ENCODE measurements at regions not wholly inside any gene's neighbourhood (a gene's known extent, or its start where the extent isn't known, plus 50 kb on each side); places are given as distances from the start of the nearest gene placed in this dataset.

DNA sequence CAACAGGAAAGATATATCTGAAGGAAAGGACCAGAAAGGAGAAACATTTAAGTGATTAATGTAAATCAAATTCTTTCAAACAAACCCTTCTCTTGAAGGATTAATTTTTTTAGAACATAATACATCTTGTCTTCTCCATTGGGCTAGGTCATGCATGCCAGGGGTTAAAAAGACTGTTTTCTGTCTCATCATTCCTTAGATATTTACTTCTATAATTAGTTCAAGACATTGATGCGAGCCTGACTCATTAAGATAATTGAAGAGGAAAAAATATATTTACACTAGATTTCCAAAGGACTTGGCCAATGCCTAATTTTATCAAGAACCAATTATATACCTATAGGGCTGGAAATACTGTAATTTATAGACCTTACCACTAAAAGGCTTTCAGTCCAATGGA, 166.6 kb upstream of the SETBP1 start:
- Histone ChIP-seq H3K79me2 (ENCODE audit: control insufficient read depth, insufficient read depth, low read length) (no peaks in the 10 kb centered on the region), H2AFZ (ENCODE audit: control insufficient read depth, low read length) (no peak overlapping the region), H3K4me1 (ENCODE audit: control insufficient read depth, extremely low read depth, insufficient read depth, low read length) (peaks cover 11% of the 10 kb centered on the region), H3K9me1 (ENCODE audit: control insufficient read depth, extremely low read depth, insufficient read depth, low read length) (no peaks in the 10 kb centered on the region), H4K20me1 (ENCODE audit: control insufficient read depth, extremely low read depth, insufficient read depth, low read length) (no peaks in the 10 kb centered on the region), H3K9me3 (ENCODE audit: control insufficient read depth, low read depth, low read length) (no peaks in the 10 kb centered on the region), H3K36me3 (ENCODE audit: control insufficient read depth in 2 of 2, extremely low read depth in 1 of 2, insufficient read depth in 2 of 2, low read length in 2 of 2) (no peaks in the 10 kb centered on the region), H3K27me3 (ENCODE audit: control insufficient read depth, extremely low read depth, insufficient read depth, low read length) (no peaks in the 10 kb centered on the region), H3K4me2 (ENCODE audit: control insufficient read depth, extremely low read depth, insufficient read depth, low read depth, low read length) (no peak overlapping the region), H3K4me3 (ENCODE audit: control insufficient read depth in 2 of 3, extremely low read depth in 1 of 3, insufficient read depth in 2 of 3, low read depth in 1 of 3, low read length in 3 of 3) (no peak overlapping the region), H3K9ac (ENCODE audit: control insufficient read depth, extremely low read depth, insufficient read depth, low read length) (no peak overlapping the region), H3K27ac (ENCODE audit: control insufficient read depth, insufficient read depth, low read length) (no peak overlapping the region)
- TF ChIP-seq EZH2 (IDR thresholded peaks at IDR 0.05; ENCODE audit: low read length), result no peak
- no peak for TF ChIP-seq CTCF (optimal IDR thresholded peaks at IDR 0.05 in 1 of 3, IDR thresholded peaks at IDR 0.05 in 1 of 3, conservative IDR thresholded peaks at IDR 0.05 in 1 of 3; ENCODE audit: extremely low read depth in 1 of 3, insufficient read depth in 2 of 3, low read length in 3 of 3)
- dilution Hi-C loops (cut with MboI; ENCODE audit: extremely low pct_ligation_motif_present, low sequenced_read_pairs), result no loop called here
- no peak for DNase-seq (ENCODE audit: low read depth, low spot score)
- FAIRE-seq, result no peak

- no peak for FAIRE-seq
- DNase-seq (ENCODE audit: low read depth, low spot score), result no peak
- H3K79me2 ChIP-seq (ENCODE audit: control insufficient read depth, insufficient read depth, low read length), result no peaks in the 10 kb centered on the region
- H3K4me3 ChIP-seq (ENCODE audit: control insufficient read depth in 2 of 3, extremely low read depth in 1 of 3, insufficient read depth in 2 of 3, low read depth in 1 of 3, low read length in 3 of 3), result no peak overlapping the region
- H3K27me3 ChIP-seq (ENCODE audit: control insufficient read depth, extremely low read depth, insufficient read depth, low read length), result no peaks in the 10 kb centered on the region
- no peak overlapping the region for H3K9ac ChIP-seq (ENCODE audit: control insufficient read depth, extremely low read depth, insufficient read depth, low read length)
- H3K27ac ChIP-seq (ENCODE audit: control insufficient read depth, insufficient read depth, low read length), result no peak overlapping the region
- H2AFZ ChIP-seq (ENCODE audit: control insufficient read depth, low read length), result no peak overlapping the region
- H3K36me3 ChIP-seq (ENCODE audit: control insufficient read depth in 2 of 2, extremely low read depth in 1 of 2, insufficient read depth in 2 of 2, low read length in 2 of 2), result no peaks in the 10 kb centered on the region
- H3K9me1 ChIP-seq (ENCODE audit: control insufficient read depth, extremely low read depth, insufficient read depth, low read length), result no peaks in the 10 kb centered on the region
- TF ChIP-seq CTCF (optimal IDR thresholded peaks at IDR 0.05 in 1 of 3, IDR thresholded peaks at IDR 0.05 in 1 of 3, conservative IDR thresholded peaks at IDR 0.05 in 1 of 3; ENCODE audit: extremely low read depth in 1 of 3, insufficient read depth in 2 of 3, low read length in 3 of 3) (no peak), EZH2 (IDR thresholded peaks at IDR 0.05; ENCODE audit: low read length) (no peak)
- no peaks in the 10 kb centered on the region for H4K20me1 ChIP-seq (ENCODE audit: control insufficient read depth, extremely low read depth, insufficient read depth, low read length)
- H3K4me2 ChIP-seq (ENCODE audit: control insufficient read depth, extremely low read depth, insufficient read depth, low read depth, low read length), result no peak overlapping the region
- no peaks in the 10 kb centered on the region for H3K9me3 ChIP-seq (ENCODE audit: control insufficient read depth, low read depth, low read length)
- peaks cover 11% of the 10 kb centered on the region for H3K4me1 ChIP-seq (ENCODE audit: control insufficient read depth, extremely low read depth, insufficient read depth, low read length)
- dilution Hi-C loops (cut with MboI; ENCODE audit: extremely low pct_ligation_motif_present, low sequenced_read_pairs), result no loop called here
Observed at GRCh38 chr18:44514766-44515165, 165.9 kb upstream of the SETBP1 start.

Measured in keratinocyte (primary cell).